ENCODE measurements at regions not wholly inside any gene's neighbourhood (a gene's known extent, or its start where the extent isn't known, plus 50 kb on each side); places are given as distances from the start of the nearest gene placed in this dataset.

DNA sequence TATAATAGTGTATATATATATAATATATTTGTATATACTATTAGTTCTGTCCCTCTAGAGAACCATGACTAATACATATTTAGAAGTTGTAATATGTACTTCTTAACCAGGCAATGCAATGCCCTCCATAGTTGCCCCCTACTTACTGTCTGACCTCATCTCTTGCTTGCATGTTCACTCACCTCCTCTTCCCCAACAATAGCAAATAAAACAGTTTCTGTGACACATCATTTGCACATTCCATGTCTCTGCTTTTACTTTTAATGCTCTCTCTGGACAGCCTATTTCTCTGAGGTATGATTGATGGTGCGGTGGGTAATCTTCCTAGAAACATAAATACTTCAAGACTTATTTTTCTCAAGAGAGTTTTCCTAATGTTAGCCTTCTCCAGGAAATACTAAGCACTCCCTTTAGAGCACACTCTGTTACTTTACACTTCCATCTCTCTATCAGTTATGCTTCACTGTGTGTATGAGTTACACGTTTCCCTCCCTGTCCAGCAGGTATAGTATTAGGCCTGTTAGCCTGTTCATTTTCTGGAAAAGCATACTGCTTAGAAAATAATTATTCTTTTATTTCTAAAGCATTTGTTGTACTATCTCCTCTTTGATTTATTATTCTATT lies 295.6 kb upstream of the LRATD1 start:
- no peak overlapping the region for H2AFZ ChIP-seq (ENCODE audit: low read length)
- no peak overlapping the region for H2BK120ac ChIP-seq (ENCODE audit: low read depth, low read length)
- H3K9me3 ChIP-seq (replicated peaks in 1 of 2; ENCODE audit: control insufficient read depth in 2 of 2, insufficient read depth in 1 of 2, low read depth in 1 of 2, low read length in 2 of 2), result no peaks in the 10 kb centered on the region
- H3K18ac ChIP-seq (ENCODE audit: low read length), result no peak overlapping the region
- no peak overlapping the region for H3K23ac ChIP-seq (ENCODE audit: low read depth, low read length, poor library complexity)
- WGBS, 2 donors (ENCODE audit: extremely low coverage in 2 of 2, insufficient read length in 2 of 2, insufficient replicate concordance in 1 of 2), result no CpG with 5 or more reads among the region's 2 CpGs
- H2BK12ac ChIP-seq (ENCODE audit: low read length), result no peak overlapping the region
- H4K91ac ChIP-seq (ENCODE audit: low read depth, low read length, poor library complexity), result no peak overlapping the region
- H3K14ac ChIP-seq (ENCODE audit: low read length), result no peak overlapping the region
- no peak overlapping the region for H2BK15ac ChIP-seq (ENCODE audit: low read length)
- H3K9ac ChIP-seq (ENCODE audit: low read depth, low read length, poor library complexity), result no peak overlapping the region
- no peak overlapping the region for H4K8ac ChIP-seq (ENCODE audit: low read depth, low read length)
- no peak overlapping the region for H3K4me3 ChIP-seq (ENCODE audit: low read length in 2 of 2)
- H3K4me2 ChIP-seq (ENCODE audit: insufficient read depth, low read length, poor library complexity, severe bottlenecking), result no peak overlapping the region
- no peaks in the 10 kb centered on the region for H3K27me3 ChIP-seq (ENCODE audit: control insufficient read depth in 3 of 3, insufficient read depth in 3 of 3, low read depth in 1 of 3, low read length in 3 of 3)
- H3K79me1 ChIP-seq (ENCODE audit: low read depth, low read length), result no peaks in the 10 kb centered on the region
- no peak overlapping the region for H3K27ac ChIP-seq (replicated peaks; ENCODE audit: low read length)
- H3K4me1 ChIP-seq (ENCODE audit: control insufficient read depth in 2 of 2, insufficient read depth in 1 of 2, low read depth in 1 of 2, low read length in 2 of 2), result no peaks in the 10 kb centered on the region
- H3K36me3 ChIP-seq (replicated peaks in 1 of 2; ENCODE audit: control insufficient read depth in 2 of 2, insufficient read depth in 2 of 2, low read length in 2 of 2), result no peaks in the 10 kb centered on the region
- H2AK5ac ChIP-seq (ENCODE audit: low read depth, low read length), result no peak overlapping the region
- H2BK5ac ChIP-seq (ENCODE audit: low read length), result no peak overlapping the region
- DNase-seq (ENCODE audit: low spot score), result no peak
- H3K4ac ChIP-seq (ENCODE audit: low read length), result no peak overlapping the region

DNA sequence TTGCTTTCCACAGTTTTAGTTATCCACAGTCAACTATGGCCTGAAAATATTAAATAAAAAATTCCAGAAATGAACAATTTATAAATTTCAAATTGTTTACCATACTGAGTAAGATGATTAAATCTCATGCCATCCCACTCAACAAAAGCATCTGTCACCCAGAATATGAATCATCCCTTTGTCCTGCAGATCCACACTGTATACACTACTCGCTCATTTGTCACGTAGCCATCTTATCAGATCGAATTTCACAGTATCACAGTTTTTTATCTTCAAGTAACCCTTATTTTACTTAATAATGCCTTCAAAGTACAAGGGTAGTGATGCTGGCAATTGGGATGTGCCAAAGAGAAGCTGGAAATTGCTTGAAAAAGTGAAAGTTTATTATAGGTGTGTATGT lies 291.8 kb upstream of the LRATD1 start:
- Histone ChIP-seq H3K36me3 (replicated peaks in 1 of 2; ENCODE audit: control insufficient read depth in 2 of 2, insufficient read depth in 2 of 2, low read length in 2 of 2) (no peaks in the 10 kb centered on the region), H3K4me3 (ENCODE audit: low read length in 2 of 2) (no peak overlapping the region), H3K18ac (ENCODE audit: low read length) (no peak overlapping the region), H2BK12ac (ENCODE audit: low read length) (no peak overlapping the region), H3K27ac (replicated peaks; ENCODE audit: low read length) (no peak overlapping the region), H3K9me3 (replicated peaks in 1 of 2; ENCODE audit: control insufficient read depth in 2 of 2, insufficient read depth in 1 of 2, low read depth in 1 of 2, low read length in 2 of 2) (no peaks in the 10 kb centered on the region), H3K27me3 (ENCODE audit: control insufficient read depth in 3 of 3, insufficient read depth in 3 of 3, low read depth in 1 of 3, low read length in 3 of 3) (no peaks in the 10 kb centered on the region), H3K14ac (ENCODE audit: low read length) (no peak overlapping the region), H3K79me1 (ENCODE audit: low read depth, low read length) (no peaks in the 10 kb centered on the region), H3K4ac (ENCODE audit: low read length) (no peak overlapping the region), H3K4me1 (ENCODE audit: control insufficient read depth in 2 of 2, insufficient read depth in 1 of 2, low read depth in 1 of 2, low read length in 2 of 2) (no peaks in the 10 kb centered on the region), H2AFZ (ENCODE audit: low read length) (no peak overlapping the region), H4K8ac (ENCODE audit: low read depth, low read length) (no peak overlapping the region), H3K23ac (ENCODE audit: low read depth, low read length, poor library complexity) (no peak overlapping the region), H3K4me2 (ENCODE audit: insufficient read depth, low read length, poor library complexity, severe bottlenecking) (no peak overlapping the region), H2BK5ac (ENCODE audit: low read length) (no peak overlapping the region), H2BK15ac (ENCODE audit: low read length) (no peak overlapping the region), H4K91ac (ENCODE audit: low read depth, low read length, poor library complexity) (no peak overlapping the region), H2BK120ac (ENCODE audit: low read depth, low read length) (no peak overlapping the region), H3K9ac (ENCODE audit: low read depth, low read length, poor library complexity) (no peak overlapping the region), H2AK5ac (ENCODE audit: low read depth, low read length) (no peak overlapping the region)
- no peak for DNase-seq (ENCODE audit: low spot score)
- whole genome bisulfite sequencing, 2 donors (ENCODE audit: extremely low coverage in 2 of 2, insufficient read length in 2 of 2, insufficient replicate concordance in 1 of 2), result no CpG with 5 or more reads among the region's 3 CpGs

DNA sequence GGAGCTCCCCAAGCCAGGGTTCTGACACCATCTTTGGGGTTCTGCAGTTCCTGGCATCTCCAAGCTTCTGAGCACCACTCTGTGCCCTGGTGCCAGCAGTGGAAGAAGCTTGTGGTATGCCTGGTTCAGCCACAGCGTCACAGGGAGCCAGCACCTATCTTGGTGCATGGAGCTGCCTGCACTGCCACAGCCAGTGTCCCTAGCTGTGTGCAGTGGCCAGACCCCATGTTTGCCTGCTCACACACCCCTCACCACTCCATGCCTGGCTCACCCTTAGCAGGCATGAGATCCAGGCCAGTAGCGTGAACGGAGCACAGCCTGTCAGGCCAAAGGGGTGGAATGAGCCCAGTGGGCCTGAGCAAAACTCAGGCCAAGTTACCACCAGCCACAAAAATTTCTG lies 290.2 kb upstream of the LRATD1 start:
- Histone ChIP-seq H3K4me3 (ENCODE audit: low read length in 2 of 2) (peak overlapping the region in 1 of 2 donors; percentile 68), H2BK5ac (ENCODE audit: low read length) (no peak overlapping the region), H3K4me2 (ENCODE audit: insufficient read depth, low read length, poor library complexity, severe bottlenecking) (no peak overlapping the region), H2BK15ac (ENCODE audit: low read length) (no peak overlapping the region), H3K9me3 (replicated peaks in 1 of 2; ENCODE audit: control insufficient read depth in 2 of 2, insufficient read depth in 1 of 2, low read depth in 1 of 2, low read length in 2 of 2) (no peaks in the 10 kb centered on the region), H4K91ac (ENCODE audit: low read depth, low read length, poor library complexity) (no peak overlapping the region), H3K27ac (replicated peaks; ENCODE audit: low read length) (no peak overlapping the region), H3K18ac (ENCODE audit: low read length) (peak overlapping the region; percentile 63), H2AK5ac (ENCODE audit: low read depth, low read length) (no peak overlapping the region), H3K23ac (ENCODE audit: low read depth, low read length, poor library complexity) (no peak overlapping the region), H2AFZ (ENCODE audit: low read length) (no peak overlapping the region), H3K79me1 (ENCODE audit: low read depth, low read length) (no peaks in the 10 kb centered on the region), H3K14ac (ENCODE audit: low read length) (no peak overlapping the region), H3K4me1 (ENCODE audit: control insufficient read depth in 2 of 2, insufficient read depth in 1 of 2, low read depth in 1 of 2, low read length in 2 of 2) (no peaks in the 10 kb centered on the region), H2BK12ac (ENCODE audit: low read length) (no peak overlapping the region), H3K4ac (ENCODE audit: low read length) (no peak overlapping the region), H3K27me3 (ENCODE audit: control insufficient read depth in 3 of 3, insufficient read depth in 3 of 3, low read depth in 1 of 3, low read length in 3 of 3) (no peaks in the 10 kb centered on the region), H2BK120ac (ENCODE audit: low read depth, low read length) (no peak overlapping the region), H3K36me3 (replicated peaks in 1 of 2; ENCODE audit: control insufficient read depth in 2 of 2, insufficient read depth in 2 of 2, low read length in 2 of 2) (no peaks in the 10 kb centered on the region), H3K9ac (ENCODE audit: low read depth, low read length, poor library complexity) (no peak overlapping the region), H4K8ac (ENCODE audit: low read depth, low read length) (no peak overlapping the region)
- DNase-seq (ENCODE audit: low spot score), result no peak
- WGBS, 2 donors (ENCODE audit: extremely low coverage in 2 of 2, insufficient read length in 2 of 2, insufficient replicate concordance in 1 of 2), result no CpG with 5 or more reads among the region's 3 CpGs

DNA sequence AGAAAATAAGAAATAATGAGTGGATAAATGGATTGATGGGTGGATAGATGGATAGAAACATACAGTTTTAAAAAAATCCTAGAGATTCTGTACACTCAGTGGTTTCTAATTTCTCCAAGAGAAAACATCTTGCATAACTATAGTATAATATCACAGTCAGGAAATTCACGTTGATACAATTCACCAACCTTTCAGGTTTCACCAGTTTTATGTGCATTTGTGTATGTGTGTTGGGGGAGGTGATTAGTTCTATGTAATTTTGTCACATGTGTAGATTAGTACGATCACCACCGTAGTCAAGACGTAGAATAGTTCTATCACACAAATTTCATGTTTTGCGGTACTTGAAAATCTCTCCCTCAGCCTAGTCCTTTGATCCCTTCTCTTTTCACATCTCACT lies 288.2 kb upstream of the LRATD1 start:
- no CpG with 5 or more reads among the region's 5 CpGs for WGBS, 2 donors (ENCODE audit: extremely low coverage in 2 of 2, insufficient read length in 2 of 2, insufficient replicate concordance in 1 of 2)
- H3K4me2 ChIP-seq (ENCODE audit: insufficient read depth, low read length, poor library complexity, severe bottlenecking), result no peak overlapping the region
- DNase-seq (ENCODE audit: low spot score), result no peak
- H3K18ac ChIP-seq (ENCODE audit: low read length), result no peak overlapping the region
- no peak overlapping the region for H3K23ac ChIP-seq (ENCODE audit: low read depth, low read length, poor library complexity)
- H3K4ac ChIP-seq (ENCODE audit: low read length), result no peak overlapping the region
- H2BK15ac ChIP-seq (ENCODE audit: low read length), result no peak overlapping the region
- H3K4me1 ChIP-seq (ENCODE audit: control insufficient read depth in 2 of 2, insufficient read depth in 1 of 2, low read depth in 1 of 2, low read length in 2 of 2), result peaks cover 0 to 2% of the 10 kb centered on the region in 2 donors
- H2BK120ac ChIP-seq (ENCODE audit: low read depth, low read length), result no peak overlapping the region
- H3K14ac ChIP-seq (ENCODE audit: low read length), result no peak overlapping the region
- H4K8ac ChIP-seq (ENCODE audit: low read depth, low read length), result no peak overlapping the region
- no peak overlapping the region for H4K91ac ChIP-seq (ENCODE audit: low read depth, low read length, poor library complexity)
- no peak overlapping the region for H2BK5ac ChIP-seq (ENCODE audit: low read length)
- H3K9me3 ChIP-seq (replicated peaks in 1 of 2; ENCODE audit: control insufficient read depth in 2 of 2, insufficient read depth in 1 of 2, low read depth in 1 of 2, low read length in 2 of 2), result no peaks in the 10 kb centered on the region
- H2AK5ac ChIP-seq (ENCODE audit: low read depth, low read length), result no peak overlapping the region
- no peak overlapping the region for H3K4me3 ChIP-seq (ENCODE audit: low read length in 2 of 2)
- H3K27ac ChIP-seq (replicated peaks; ENCODE audit: low read length), result no peak overlapping the region
- H3K36me3 ChIP-seq (replicated peaks in 1 of 2; ENCODE audit: control insufficient read depth in 2 of 2, insufficient read depth in 2 of 2, low read length in 2 of 2), result no peaks in the 10 kb centered on the region
- H3K9ac ChIP-seq (ENCODE audit: low read depth, low read length, poor library complexity), result no peak overlapping the region
- no peak overlapping the region for H2BK12ac ChIP-seq (ENCODE audit: low read length)
- H3K27me3 ChIP-seq (ENCODE audit: control insufficient read depth in 3 of 3, insufficient read depth in 3 of 3, low read depth in 1 of 3, low read length in 3 of 3), result no peaks in the 10 kb centered on the region
- H3K79me1 ChIP-seq (ENCODE audit: low read depth, low read length), result no peaks in the 10 kb centered on the region
- H2AFZ ChIP-seq (ENCODE audit: low read length), result no peak overlapping the region

Data from neuronal stem cell (in vitro differentiated cells).